Astrocyte (in vitro differentiated cells and primary cell): ENCODE measurements at regions not wholly inside any gene's neighbourhood (a gene's known extent, or its start where the extent isn't known, plus 50 kb on each side); places are given as distances from the start of the nearest gene placed in this dataset.

Experiments
- CTCF ChIP-seq: IDR thresholded peaks from 2 replicates; pipeline ENCODE4 v1.5.1; 2011; ENCODE audit warnings: low read depth, mild to moderate bottlenecking, inconsistent platforms, low read length, moderate library complexity; ENCODE audit not compliant: insufficient read depth
- EZH2 ChIP-seq: IDR thresholded peaks from 2 replicates; pipeline ENCODE4 v1.6.1; 2012; ENCODE audit warnings: mild to moderate bottlenecking, low read length, inconsistent platforms; ENCODE audit not compliant: insufficient read depth

GRCh38 chr20:40370800-40371199 is 318.2 kb downstream of the MAFB start:
- TF ChIP-seq CTCF = no peak
- no peak for TF ChIP-seq EZH2
